HL-60 (cell line): ENCODE measurements at regions not wholly inside any gene's neighbourhood (a gene's known extent, or its start where the extent isn't known, plus 50 kb on each side); places are given as distances from the start of the nearest gene placed in this dataset.
A peak's percentile ranks its signal among the peaks of the same experiment; 100 is the strongest.

Experiments used
- DNase-seq, 2 experiments: peaks; one replicate each; pipeline ENCODE4 v3.0.0-alpha.2; 2010 to 2020; ENCODE audit warnings: low read depth in 1 of 2, low spot score in 1 of 2
- H3K27ac ChIP-seq: fragments of 250-450 bp; sonication (Bioruptor Pico); replicated peaks from 2 replicates; pipeline ENCODE4 v1.5.1; 2020; ENCODE audit warnings: mild to moderate bottlenecking, moderate library complexity
- H3K27me3 ChIP-seq: fragments of 250-450 bp; sonication (Bioruptor Pico); 2 replicates; pipeline ENCODE4 v1.5.1; 2021; ENCODE audit warnings: mild to moderate bottlenecking, moderate library complexity; ENCODE audit not compliant: insufficient read depth, poor library complexity, severe bottlenecking
- H3K4me3 ChIP-seq: replicated peaks from 2 replicates; pipeline ENCODE4 v1.5.1; 2011; ENCODE audit warnings: mild to moderate bottlenecking, control low read depth, low read length; ENCODE audit not compliant: insufficient read depth
- CTCF ChIP-seq: IDR thresholded peaks from one replicate; pipeline ENCODE4 v1.5.1; 2011; ENCODE audit warnings: low read length, control low read depth, inconsistent platforms; ENCODE audit not compliant: insufficient read depth
- GABPA ChIP-seq: IDR thresholded peaks from 2 replicates; pipeline ENCODE4 v1.6.1; 2012; ENCODE audit warnings: low read depth
- POLR2AphosphoS5 ChIP-seq: IDR thresholded peaks from 2 replicates; pipeline ENCODE4 v1.6.1; 2012; ENCODE audit warnings: low read depth
- REST ChIP-seq: IDR thresholded peaks from 2 replicates; pipeline ENCODE4 v1.6.1; 2012; ENCODE audit warnings: low read depth; ENCODE audit not compliant: insufficient replicate concordance
- SPI1 ChIP-seq: IDR thresholded peaks from 2 replicates; pipeline ENCODE4 v1.6.1; 2012; ENCODE audit warnings: low read depth, mild to moderate bottlenecking, borderline replicate concordance

- TF ChIP-seq CTCF (peak; percentile 9), REST (no peak)
- no peak overlapping the region for H3K27ac ChIP-seq
- no peak overlapping the region for H3K4me3 ChIP-seq
- no peaks in the 10 kb centered on the region for H3K27me3 ChIP-seq
- peak in 1 of 2 experiments; percentile 30 for DNase-seq
These were observed 789.9 kb upstream of the KIF2B start for GRCh38 chr17:53032861-53033271.

- TF ChIP-seq POLR2AphosphoS5: no peak
- TF ChIP-seq CTCF: no peak
- TF ChIP-seq SPI1: no peak
- TF ChIP-seq GABPA: no peak
- TF ChIP-seq REST: no peak
- Histone ChIP-seq H3K27ac (no peak overlapping the region), H3K27me3 (no peaks in the 10 kb centered on the region), H3K4me3 (no peak overlapping the region)
- no peak for DNase-seq
These were observed 805.5 kb upstream of the KIF2B start for GRCh38 chr17:53017227-53017626.

GRCh38 chr17:53016085-53016484 is 806.6 kb upstream of the KIF2B start:
- DNase-seq: no peak
- H3K27me3 ChIP-seq: no peaks in the 10 kb centered on the region
- no peak overlapping the region for H3K27ac ChIP-seq
- no peak for TF ChIP-seq GABPA
- no peak for TF ChIP-seq CTCF
- TF ChIP-seq POLR2AphosphoS5: no peak
- no peak for TF ChIP-seq SPI1
- no peak for TF ChIP-seq REST
- H3K4me3 ChIP-seq: no peak overlapping the region
